Endodermal cell (in vitro differentiated cells): ENCODE measurements at regions not wholly inside any gene's neighbourhood (a gene's known extent, or its start where the extent isn't known, plus 50 kb on each side); places are given as distances from the start of the nearest gene placed in this dataset.
"Not testable (repeated sequence)": the region's sequence is repeated elsewhere in the genome, so short reads cannot be mapped to it uniquely, and the experiment has no call there.

Source experiments
- DNase-seq: peaks from one replicate; pipeline ENCODE4 v3.0.0-alpha.2; 2017
- H3K27ac ChIP-seq: 2 replicates; pipeline ENCODE4 v1.5.1; 2013; ENCODE audit warnings: mild to moderate bottlenecking, low read depth, low read length, moderate library complexity
- H3K27me3 ChIP-seq: 2 replicates; pipeline ENCODE4 v1.6.1; 2013; ENCODE audit warnings: mild to moderate bottlenecking, low read length, moderate library complexity; ENCODE audit not compliant: insufficient read depth, control insufficient read depth, poor library complexity, severe bottlenecking
- H3K36me3 ChIP-seq: 2 replicates; pipeline ENCODE4 v1.7.0; 2013; ENCODE audit warnings: mild to moderate bottlenecking, low read length, moderate library complexity; ENCODE audit not compliant: control insufficient read depth, insufficient read depth
- H3K4me1 ChIP-seq: one replicate; pipeline ENCODE4 v1.7.0; 2013; ENCODE audit warnings: low read length; ENCODE audit not compliant: control insufficient read depth, insufficient read depth
- H3K4me3 ChIP-seq: 2 replicates; pipeline ENCODE4 v1.5.1; 2013; ENCODE audit warnings: mild to moderate bottlenecking, low read length, moderate library complexity
- H3K9ac ChIP-seq: 2 replicates; pipeline ENCODE4 v1.6.1; 2013; ENCODE audit warnings: mild to moderate bottlenecking, low read length, moderate library complexity; ENCODE audit not compliant: poor library complexity, severe bottlenecking; ENCODE audit errors: extremely low read depth
- H3K9me3 ChIP-seq: 2 replicates; pipeline ENCODE4 v1.6.1; 2013; ENCODE audit warnings: mild to moderate bottlenecking, low read length, moderate library complexity; ENCODE audit not compliant: control insufficient read depth
- H3K27ac Mint-ChIP-seq: 2 replicates; pipeline ENCODE4 v1.8.0; 2020; ENCODE audit warnings: mixed read lengths
- H3K27me3 Mint-ChIP-seq: 2 replicates; pipeline ENCODE4 v1.8.0; 2021; ENCODE audit warnings: mild to moderate bottlenecking, mixed read lengths; ENCODE audit not compliant: insufficient read depth
- H3K36me3 Mint-ChIP-seq: 2 replicates; pipeline ENCODE4 v1.8.0; 2020; ENCODE audit warnings: low read depth, mixed read lengths
- H3K4me1 Mint-ChIP-seq: 2 replicates; pipeline ENCODE4 v1.8.0; 2020; ENCODE audit warnings: mixed read lengths
- H3K4me3 Mint-ChIP-seq: 2 replicates; pipeline ENCODE4 v1.8.0; 2020; ENCODE audit warnings: mild to moderate bottlenecking, moderate library complexity, mixed read lengths
- H3K9me3 Mint-ChIP-seq: 2 replicates; pipeline ENCODE4 v1.8.0; 2020; ENCODE audit warnings: mild to moderate bottlenecking, mixed read lengths
- CTCF ChIP-seq: fragments of 200-600 bp; sonication (generic); conservative IDR thresholded peaks from 2 replicates; pipeline ENCODE4 v1.5.0; 2021; ENCODE audit warnings: antibody characterized with exemption, mild to moderate bottlenecking
- WGBS, 2 experiments: methylation state at CpG; one replicate each; pipeline versions ENCODE4 v1.1.5 to v1.1.7; 2013; ENCODE audit warnings: missing lambda C conversion rate in 2 of 2, mixed read lengths in 1 of 2; ENCODE audit not compliant: insufficient coverage in 1 of 2, insufficient read length in 1 of 2; 5-methylcytosine and 5-hydroxymethylcytosine counted together

GRCh38 chr10:5576780-5577624 lies 52.2 kb downstream of the CALML3 start:
- H3K4me3 Mint-ChIP-seq, result no peak overlapping the region
- 77 to 89% methylated on average over 6 to 14 of the region's 47 CpGs for WGBS, 2 experiments

DNA sequence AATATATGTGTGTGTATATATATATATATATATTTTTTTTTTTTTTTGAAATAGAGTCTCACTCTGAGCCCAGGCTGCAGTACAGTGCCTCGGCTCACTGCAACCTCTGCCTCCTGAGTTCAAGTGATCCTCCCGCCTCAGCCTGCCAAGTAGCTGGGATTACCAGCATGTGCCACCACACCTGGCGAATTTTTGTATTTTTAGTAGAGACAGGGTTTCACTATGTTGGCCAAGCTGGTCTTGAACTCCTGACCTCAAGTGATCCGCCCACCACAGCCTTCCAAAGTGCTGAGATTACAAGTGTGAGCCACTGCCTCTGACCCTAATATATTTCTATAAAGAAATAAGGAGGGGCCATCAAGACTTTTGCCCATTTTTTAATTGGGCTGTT lies 55.3 kb downstream of the CALML3 start:
- H3K4me3 ChIP-seq, H3K27ac Mint-ChIP-seq, H3K9ac ChIP-seq, H3K27me3 ChIP-seq, DNase-seq, H3K4me1 Mint-ChIP-seq, H3K9me3 ChIP-seq, H3K4me3 Mint-ChIP-seq, H3K4me1 ChIP-seq, H3K36me3 Mint-ChIP-seq, H3K9me3 Mint-ChIP-seq, H3K27ac ChIP-seq, H3K27me3 Mint-ChIP-seq, H3K36me3 ChIP-seq: not testable (repeated sequence)
- WGBS, 2 experiments, result 70 to 85% methylated on average over 4 of the region's 4 CpGs

More at GRCh38 chr10:5576780-5577624, 52.2 kb downstream of the CALML3 start:
- Histone ChIP-seq H3K4me1 (no peaks in the 10 kb centered on the region), H3K27me3 (no peaks in the 10 kb centered on the region), H3K9me3 (no peaks in the 10 kb centered on the region), H3K36me3 (no peaks in the 10 kb centered on the region), H3K4me3 (no peak overlapping the region), H3K9ac (no peak overlapping the region), H3K27ac (no peak overlapping the region)
- Mint-ChIP-seq H3K27me3 (no peaks in the 10 kb centered on the region), H3K27ac (no peak overlapping the region), H3K4me1 (no peaks in the 10 kb centered on the region), H3K36me3 (no peaks in the 10 kb centered on the region), H3K9me3 (peaks cover 4% of the 10 kb centered on the region)
- DNase-seq, result no peak
- TF ChIP-seq CTCF, result no peak

- H3K36me3 ChIP-seq, result no peaks in the 10 kb centered on the region
- 87 to 96% methylated on average over 10 to 11 of the region's 11 CpGs for WGBS, 2 experiments
Measured at GRCh38 chr10:5581670-5582566, 57.2 kb downstream of the CALML3 start.

More at GRCh38 chr10:5581670-5582566, 57.2 kb downstream of the CALML3 start:
- TF ChIP-seq CTCF, result no peak
- Histone ChIP-seq H3K4me1 (peaks cover 10% of the 10 kb centered on the region), H3K9ac (no peak overlapping the region), H3K27me3 (no peaks in the 10 kb centered on the region), H3K9me3 (no peaks in the 10 kb centered on the region), H3K27ac (no peak overlapping the region), H3K4me3 (no peak overlapping the region)
- no peak overlapping the region for H3K4me3 Mint-ChIP-seq
- peaks cover 4% of the 10 kb centered on the region for H3K9me3 Mint-ChIP-seq
- H3K4me1 Mint-ChIP-seq, result peaks cover 26% of the 10 kb centered on the region
- no peaks in the 10 kb centered on the region for H3K27me3 Mint-ChIP-seq
- no peak overlapping the region for H3K27ac Mint-ChIP-seq
- DNase-seq, result no peak
- H3K36me3 Mint-ChIP-seq, result no peaks in the 10 kb centered on the region
